Middle frontal gyrus (tissue), 1 donor: ENCODE measurements at regions not wholly inside any gene's neighbourhood (a gene's known extent, or its start where the extent isn't known, plus 50 kb on each side); places are given as distances from the start of the nearest gene placed in this dataset.

Source experiments
- DNase-seq: peaks from one replicate; pipeline ENCODE4 v3.0.0-alpha.2; 2015; ENCODE audit warnings: low spot score; ENCODE audit errors: extremely low spot score

GRCh38 chr22:34045311-34045710, 125.0 kb upstream of the LARGE1 start:
- no peak for DNase-seq

DNA sequence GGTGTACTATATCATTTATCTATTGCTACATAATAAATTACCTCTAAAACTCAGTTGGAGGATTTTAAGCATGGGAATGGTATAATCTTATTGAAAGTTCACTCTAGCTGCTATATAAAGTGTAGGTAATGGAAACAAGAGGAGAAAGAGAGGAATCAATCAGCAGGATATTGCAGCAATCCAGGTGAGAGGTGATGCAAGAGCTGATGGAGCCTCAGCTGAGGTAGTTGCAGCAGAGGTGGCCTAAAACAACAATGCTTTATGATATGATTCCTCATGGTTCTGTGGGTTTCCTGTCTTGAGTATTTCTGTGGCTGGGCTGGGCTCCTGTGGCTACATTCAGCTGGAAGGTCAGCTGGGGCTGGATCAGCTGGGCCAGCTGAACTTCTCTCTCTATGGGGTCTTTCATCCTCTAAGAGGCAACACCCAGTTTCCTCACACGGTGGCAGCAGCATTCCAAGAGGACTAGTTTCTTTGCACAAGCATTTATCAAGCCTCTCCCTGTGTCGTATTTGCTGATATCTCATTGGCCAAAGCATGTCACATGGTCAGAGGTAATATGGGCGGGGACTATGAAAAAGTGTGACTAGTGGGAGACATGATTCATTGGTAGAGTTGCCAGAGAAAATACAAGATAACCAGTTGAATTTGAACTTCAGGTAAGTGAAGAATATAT, 135.4 kb upstream of the LARGE1 start:
- DNase-seq = no peak

DNA sequence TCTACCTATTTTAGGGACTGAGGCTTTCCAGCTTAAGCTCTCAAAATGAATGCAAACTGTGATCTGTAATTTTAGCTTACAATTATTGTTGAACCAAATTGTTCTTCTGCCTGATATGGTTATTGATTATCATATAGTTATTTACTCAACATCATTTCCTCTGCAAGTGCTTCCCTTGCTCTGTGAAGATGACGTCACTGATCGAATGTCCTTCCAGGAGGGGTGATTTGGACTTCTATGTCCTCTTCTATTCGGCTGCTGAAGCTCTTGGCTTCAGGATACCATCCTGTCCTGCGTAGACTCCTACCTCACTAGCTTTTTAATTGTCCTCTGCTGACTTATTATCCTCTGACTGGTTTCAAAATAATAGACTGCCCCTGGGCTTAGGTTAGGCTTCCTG, 137.4 kb upstream of the LARGE1 start:
- no peak for DNase-seq

GRCh38 chr22:34064696-34065095, 144.4 kb upstream of the LARGE1 start:
- no peak for DNase-seq

DNA sequence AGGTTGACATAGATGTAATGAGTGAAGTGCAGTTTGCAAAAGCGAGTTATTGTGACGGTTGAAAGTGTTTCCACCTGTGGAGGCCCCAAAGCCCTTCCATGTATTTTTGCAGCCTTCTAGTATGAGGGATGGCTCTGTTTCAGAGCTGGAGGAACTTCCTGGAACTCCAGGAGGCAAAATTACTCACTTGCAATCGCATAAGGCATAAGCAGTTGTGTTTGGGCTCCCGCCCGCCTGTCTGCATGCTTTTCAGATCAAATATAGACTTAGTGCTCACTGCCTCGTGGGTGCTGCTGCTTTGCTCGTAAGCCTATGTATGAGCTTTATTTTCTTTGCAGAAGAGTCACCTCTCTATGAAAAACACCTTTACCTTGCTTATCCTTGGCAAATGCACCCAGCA, 146.8 kb upstream of the LARGE1 start:
- peak; percentile 39 for DNase-seq

DNA sequence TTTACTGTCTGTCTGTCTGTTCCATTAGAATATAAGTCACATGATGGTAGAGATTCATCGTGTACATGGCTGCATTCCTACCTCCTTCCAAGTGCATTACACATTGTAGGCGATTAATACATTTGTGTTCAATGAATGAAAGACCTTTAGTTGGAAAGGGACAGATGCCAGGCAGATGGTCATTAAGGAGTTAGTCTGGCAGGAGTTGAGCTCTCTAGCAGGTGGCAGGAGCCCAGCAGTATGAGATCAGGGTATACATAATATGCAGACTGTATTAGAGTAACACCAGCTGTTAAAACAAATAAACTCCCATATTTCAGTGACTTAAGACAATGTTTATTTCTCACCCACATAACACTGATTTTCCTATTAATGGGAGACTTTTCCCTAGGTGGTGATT, 147.7 kb upstream of the LARGE1 start:
- no peak for DNase-seq

GRCh38 chr22:34070051-34070450, 149.8 kb upstream of the LARGE1 start:
- DNase-seq = peak; percentile 41

- no peak for DNase-seq
These were observed 150.3 kb upstream of the LARGE1 start for GRCh38 chr22:34070531-34070930.

DNA sequence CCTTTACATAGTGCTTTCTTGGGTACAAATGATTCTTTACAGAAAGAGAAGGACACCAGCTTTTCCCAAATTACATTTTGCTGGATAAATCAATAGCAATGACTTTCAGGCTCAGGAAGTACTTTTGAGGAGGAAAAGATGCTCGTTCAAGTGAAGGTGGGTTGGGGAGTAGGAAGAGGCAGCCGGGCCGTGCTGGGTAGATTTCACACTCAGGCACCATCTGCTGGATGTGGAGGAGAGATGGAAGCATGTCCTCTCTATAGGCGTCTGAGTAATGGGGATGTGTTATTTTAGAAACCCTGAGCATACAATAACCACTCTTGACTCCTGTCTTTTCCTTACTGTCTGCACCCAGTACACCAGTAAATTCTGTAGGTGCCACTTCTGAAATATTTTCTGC, 152.3 kb upstream of the LARGE1 start:
- peak; percentile 13 for DNase-seq

DNA sequence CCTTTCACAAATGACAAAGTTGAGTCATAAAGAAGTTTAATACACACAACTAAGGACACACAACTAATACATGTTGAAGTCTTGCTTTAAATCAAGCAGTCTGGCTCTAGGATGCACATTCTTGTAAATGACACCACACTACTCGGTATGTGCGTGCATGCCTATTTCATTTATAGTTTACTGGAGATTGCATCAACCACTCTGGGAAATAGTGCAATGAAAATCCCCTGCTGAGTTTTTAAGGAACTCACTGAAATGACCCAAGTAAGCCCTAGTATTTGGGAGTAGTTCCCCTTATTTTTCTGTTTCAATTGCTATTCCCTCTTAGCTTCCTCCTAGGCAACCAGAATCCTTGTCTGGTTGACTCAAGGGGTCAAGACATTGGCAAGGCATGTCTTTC, 160.2 kb upstream of the LARGE1 start:
- no peak for DNase-seq

GRCh38 chr22:34096770-34097169, 176.5 kb upstream of the LARGE1 start:
- no peak for DNase-seq

DNA sequence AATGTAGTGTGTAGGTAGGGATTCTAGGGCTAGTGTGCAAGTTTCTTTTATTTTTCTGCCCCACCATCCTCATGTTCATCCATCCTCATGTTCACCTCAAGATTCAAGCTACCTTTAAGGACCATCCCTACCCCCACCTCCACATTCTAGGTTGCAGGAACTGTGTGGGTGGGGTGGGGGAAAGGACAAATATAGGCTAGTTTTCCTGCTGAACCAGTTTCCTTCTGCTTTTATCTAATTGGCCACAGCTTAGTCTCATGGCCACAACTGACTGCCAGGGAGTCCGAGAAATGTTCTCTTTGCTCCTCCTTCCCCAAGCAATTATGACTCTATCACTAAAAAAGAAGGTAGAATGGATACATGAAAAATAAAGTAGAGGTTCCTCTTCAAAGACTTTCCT, 179.0 kb upstream of the LARGE1 start:
- no peak for DNase-seq

- no peak for DNase-seq
These were observed 182.4 kb upstream of the LARGE1 start for GRCh38 chr22:34102633-34103032.

DNA sequence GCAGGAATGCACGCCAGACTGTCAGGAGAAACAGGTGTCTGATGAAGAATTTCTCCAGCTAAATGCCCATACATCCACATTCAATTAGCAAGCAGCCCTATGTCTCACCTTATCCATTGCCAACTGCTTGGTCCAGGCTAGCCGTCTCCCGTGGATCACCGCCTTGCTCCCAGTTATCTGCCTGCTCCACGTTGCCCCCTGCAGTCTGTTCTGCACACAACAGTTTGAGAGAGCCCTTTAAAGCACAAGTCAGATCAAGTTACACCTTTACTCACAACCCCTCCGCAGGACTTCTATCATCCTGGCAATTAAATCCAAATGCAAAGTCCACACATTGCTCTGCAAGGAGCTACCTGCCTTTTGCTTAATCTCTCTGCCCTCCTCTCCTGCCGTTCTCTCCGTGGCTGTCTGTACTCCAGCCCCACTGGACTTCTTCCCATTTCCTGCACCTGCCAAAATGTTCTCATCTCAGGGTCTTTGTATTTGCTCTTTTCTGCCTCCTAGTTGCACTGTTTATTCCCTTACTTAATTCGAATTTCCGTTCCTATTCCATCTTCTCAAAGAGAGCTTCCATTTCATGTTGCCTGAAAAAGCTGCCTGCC, 185.3 kb upstream of the LARGE1 start:
- no peak for DNase-seq

DNA sequence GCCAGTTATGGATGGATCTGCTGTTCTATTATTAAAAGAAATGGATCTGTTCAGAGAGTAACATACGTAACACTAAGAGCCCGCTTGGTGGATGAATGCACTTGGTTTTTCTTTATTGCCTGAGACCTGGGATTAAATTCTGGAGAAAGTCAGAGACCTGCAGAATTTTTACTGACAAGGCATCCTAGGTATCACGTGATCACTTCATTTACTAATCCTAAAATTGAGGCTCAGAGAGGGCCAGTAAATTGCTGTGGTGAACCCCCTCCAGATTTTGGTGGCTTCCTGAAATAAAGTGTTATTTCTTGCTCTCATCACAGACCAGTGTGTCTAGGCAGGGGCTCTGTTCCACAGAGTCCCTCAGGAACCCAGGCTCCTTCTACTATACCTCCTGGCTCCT, 187.9 kb upstream of the LARGE1 start:
- DNase-seq = no peak

DNA sequence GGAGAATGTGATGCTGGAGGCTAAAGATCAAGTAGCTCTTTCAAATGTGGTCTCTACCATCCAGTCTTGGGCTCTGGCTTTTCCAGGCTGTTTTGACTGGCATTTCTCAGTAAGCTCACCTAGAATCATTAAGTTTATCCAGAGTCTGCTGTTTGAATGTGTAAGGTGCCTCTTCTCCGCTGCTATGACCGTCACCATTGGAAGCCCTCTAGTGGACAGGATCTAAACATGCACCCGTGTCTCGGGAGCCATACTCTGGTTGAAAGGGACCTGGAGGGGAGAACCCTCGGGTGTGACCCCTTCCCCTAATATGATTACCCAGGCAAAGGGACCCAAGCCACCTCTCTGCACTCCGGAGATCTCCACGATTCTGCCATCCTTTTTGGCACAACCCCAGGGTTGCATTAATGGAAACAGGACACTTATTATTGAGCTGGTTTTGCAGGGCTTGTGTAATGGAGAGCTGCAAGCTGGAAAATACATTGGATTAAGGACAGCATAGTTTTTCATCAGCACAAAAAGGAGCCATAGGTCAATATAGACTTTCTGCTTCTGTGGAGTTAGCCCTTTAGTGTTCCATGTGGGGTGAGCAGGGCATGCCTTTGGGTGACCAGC, 191.0 kb upstream of the LARGE1 start:
- no peak for DNase-seq

- no peak for DNase-seq
These were observed 193.1 kb upstream of the LARGE1 start for GRCh38 chr22:34113381-34113780.

GRCh38 chr22:34114406-34114805, 194.1 kb upstream of the LARGE1 start:
- no peak for DNase-seq

DNA sequence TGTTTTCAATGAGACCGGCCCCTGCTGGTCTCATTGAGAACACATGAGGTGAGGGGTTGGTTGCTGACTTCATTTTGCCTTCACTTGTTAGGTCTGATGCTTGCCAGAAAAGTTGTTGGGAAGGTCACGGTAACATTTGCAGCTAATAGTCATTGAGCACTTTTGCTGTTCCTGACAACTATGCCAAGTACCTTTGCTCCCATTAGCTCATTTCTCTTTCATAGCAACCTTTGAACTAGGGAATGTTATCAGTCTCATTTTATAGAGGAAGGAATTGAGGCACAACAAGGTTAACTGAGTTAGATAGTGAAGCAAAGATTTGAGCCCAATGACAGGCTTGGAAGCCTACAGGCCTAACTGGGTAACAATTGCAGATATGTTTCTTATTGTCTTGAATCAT, 195.4 kb upstream of the LARGE1 start:
- DNase-seq = no peak

GRCh38 chr22:34116126-34116525, 195.8 kb upstream of the LARGE1 start:
- no peak for DNase-seq

- DNase-seq = no peak
These were observed 201.8 kb upstream of the LARGE1 start for GRCh38 chr22:34122042-34122441.

- no peak for DNase-seq
These were observed 209.6 kb upstream of the LARGE1 start for GRCh38 chr22:34129691-34130486.
